Gastroesophageal sphincter (tissue), 3 donors: ENCODE measurements at regions not wholly inside any gene's neighbourhood (a gene's known extent, or its start where the extent isn't known, plus 50 kb on each side); places are given as distances from the start of the nearest gene placed in this dataset.

Source experiments
- CTCF ChIP-seq, 4 experiments: fragments of 200-600 bp in 2 of 4; fragments of 450-650 bp in 2 of 4; sonication (generic) in 1 of 4; IDR thresholded peaks; one replicate each; pipeline ENCODE4 v1.5.1; 2017 to 2019; ENCODE audit warnings: antibody characterized with exemption in 4 of 4, mild to moderate bottlenecking in 2 of 4, moderate library complexity in 2 of 4
- EP300 ChIP-seq: sonication (generic); formaldehyde crosslinking; IDR thresholded peaks from one replicate; pipeline ENCODE4 v1.6.1; 2017; ENCODE audit warnings: antibody characterized with exemption, mild to moderate bottlenecking
- POLR2A ChIP-seq, 2 donors: fragments of 450-650 bp; IDR thresholded peaks; one replicate each; pipeline ENCODE4 v1.6.1; 2017; ENCODE audit warnings: antibody characterized with exemption in 2 of 2, mild to moderate bottlenecking in 2 of 2, moderate library complexity in 1 of 2

- TF ChIP-seq CTCF (IDR thresholded peaks at IDR 0.05) (no peak), POLR2A (IDR thresholded peaks at IDR 0.05) (no peak), EP300 (no peak)
Observed at GRCh38 chr5:39877479-39877878, 452.7 kb upstream of the DAB2 start.
